ENCODE measurements at regions not wholly inside any gene's neighbourhood (a gene's known extent, or its start where the extent isn't known, plus 50 kb on each side); places are given as distances from the start of the nearest gene placed in this dataset.

GRCh38 chr13:94933230-94933751 is 220.9 kb upstream of the SOX21 start:
- no peak for ATAC-seq
- FAIRE-seq = no peak
- H3K4me1 ChIP-seq (replicated peaks in 1 of 2; ENCODE audit: control insufficient read depth in 2 of 2, insufficient read depth in 2 of 2, low read length in 2 of 2) = no peaks in the 10 kb centered on the region
- H4K20me1 ChIP-seq (replicated peaks; ENCODE audit: control insufficient read depth, insufficient read depth, low read length) = no peaks in the 10 kb centered on the region
- H3K9me1 ChIP-seq (ENCODE audit: control insufficient read depth, insufficient read depth, low read length) = no peaks in the 10 kb centered on the region
- H3K4me3 ChIP-seq = no peak overlapping the region
- intact Hi-C loops (cut with micrococcal nuclease) = loop anchor here (5.0 kb wide), 1 partner anchor 276 kb away; no protein-coding TSS in a partner anchor
- H3K9me3 ChIP-seq (replicated peaks; ENCODE audit: control insufficient read depth, insufficient read depth, low read depth, low read length) = no peaks in the 10 kb centered on the region
- ChIA-PET POLR2A (no interaction called here), CTCF (ENCODE audit: low intra/inter-chr PET ratio) (no interaction called here)
- WGBS (ENCODE audit: insufficient coverage, low coverage, missing lambda C conversion rate) = 3% methylated on average over 4 of the region's 4 CpGs
- no peak overlapping the region for H3K27ac ChIP-seq (ENCODE audit: extremely low read depth, low read depth, low read length)
- no peak overlapping the region for H3K9ac ChIP-seq (ENCODE audit: insufficient read depth in 1 of 2, low read depth in 2 of 2, low read length in 2 of 2)
- H2AFZ ChIP-seq (ENCODE audit: low read depth, low read length) = no peak overlapping the region
- H3K4me2 ChIP-seq (ENCODE audit: insufficient read depth, low read length) = no peak overlapping the region
- no peak for DNase-seq (ENCODE audit: extremely low read depth in 1 of 4, low spot score in 3 of 4)
- no peaks in the 10 kb centered on the region for H3K36me3 ChIP-seq (ENCODE audit: control insufficient read depth, insufficient read depth, low read length)
- TF ChIP-seq ZFP1 (CRISPR knock-in tag; IDR thresholded peaks at IDR 0.05) = peak; percentile 45; the same call in 1 of the 2 replicates
- TF ChIP-seq PKNOX1 (IDR thresholded peaks at IDR 0.05) = no peak
- in situ Hi-C loops (cut with MboI) = no loop called here
- no peaks in the 10 kb centered on the region for H3K79me2 ChIP-seq (ENCODE audit: control insufficient read depth, insufficient read depth, low read length)
- no peaks in the 10 kb centered on the region for H3K27me3 ChIP-seq (ENCODE audit: control insufficient read depth in 2 of 2, insufficient read depth in 2 of 2, low read length in 2 of 2)
- BruUV-seq (replicated peaks) = no TSS peak

GRCh38 chr13:94928127-94928775 is 215.9 kb upstream of the SOX21 start:
- ChIA-PET POLR2A (no interaction called here), CTCF (ENCODE audit: low intra/inter-chr PET ratio) (no interaction called here)
- no TSS peak for BruUV-seq (replicated peaks)
- Histone ChIP-seq H3K9me1 (ENCODE audit: control insufficient read depth, insufficient read depth, low read length) (no peaks in the 10 kb centered on the region), H4K20me1 (replicated peaks; ENCODE audit: control insufficient read depth, insufficient read depth, low read length) (no peaks in the 10 kb centered on the region), H3K36me3 (ENCODE audit: control insufficient read depth, insufficient read depth, low read length) (no peaks in the 10 kb centered on the region), H3K4me3 (no peak overlapping the region), H3K4me1 (replicated peaks in 1 of 2; ENCODE audit: control insufficient read depth in 2 of 2, insufficient read depth in 2 of 2, low read length in 2 of 2) (no peaks in the 10 kb centered on the region), H2AFZ (ENCODE audit: low read depth, low read length) (no peak overlapping the region), H3K27ac (ENCODE audit: extremely low read depth, low read depth, low read length) (no peak overlapping the region), H3K9ac (ENCODE audit: insufficient read depth in 1 of 2, low read depth in 2 of 2, low read length in 2 of 2) (no peak overlapping the region), H3K79me2 (ENCODE audit: control insufficient read depth, insufficient read depth, low read length) (no peaks in the 10 kb centered on the region), H3K27me3 (ENCODE audit: control insufficient read depth in 2 of 2, insufficient read depth in 2 of 2, low read length in 2 of 2) (no peaks in the 10 kb centered on the region), H3K4me2 (ENCODE audit: insufficient read depth, low read length) (no peak overlapping the region), H3K9me3 (replicated peaks; ENCODE audit: control insufficient read depth, insufficient read depth, low read depth, low read length) (no peaks in the 10 kb centered on the region)
- FAIRE-seq (no peak), ATAC-seq (no peak), DNase-seq (ENCODE audit: extremely low read depth in 1 of 4, low spot score in 3 of 4) (no peak)
- intact Hi-C loops (cut with micrococcal nuclease) = no loop called here
- WGBS (ENCODE audit: insufficient coverage, low coverage, missing lambda C conversion rate) = 0% methylated on average over 5 of the region's 5 CpGs
- in situ Hi-C loops (cut with MboI) = no loop called here
- TF ChIP-seq STAT6 (CRISPR knock-in tag; IDR thresholded peaks at IDR 0.05) (no peak), GABPB2 (CRISPR knock-in tag; conservative IDR thresholded peaks at IDR 0.05) (no peak), HOXB6 (CRISPR knock-in tag; IDR thresholded peaks at IDR 0.05; ENCODE audit: borderline replicate concordance) (no peak), MTF1 (CRISPR knock-in tag; IDR thresholded peaks at IDR 0.05; ENCODE audit: borderline replicate concordance) (no peak), RAD51 (IDR thresholded peaks at IDR 0.05; ENCODE audit: borderline replicate concordance, low read depth) (no peak), PHB (CRISPR knock-in tag; IDR thresholded peaks at IDR 0.05) (no peak), SAP30 (IDR thresholded peaks at IDR 0.05; ENCODE audit: borderline replicate concordance, insufficient read depth, low read depth, low read length, poor library complexity, severe bottlenecking) (no peak)
- TF ChIP-seq, protein P1, sequence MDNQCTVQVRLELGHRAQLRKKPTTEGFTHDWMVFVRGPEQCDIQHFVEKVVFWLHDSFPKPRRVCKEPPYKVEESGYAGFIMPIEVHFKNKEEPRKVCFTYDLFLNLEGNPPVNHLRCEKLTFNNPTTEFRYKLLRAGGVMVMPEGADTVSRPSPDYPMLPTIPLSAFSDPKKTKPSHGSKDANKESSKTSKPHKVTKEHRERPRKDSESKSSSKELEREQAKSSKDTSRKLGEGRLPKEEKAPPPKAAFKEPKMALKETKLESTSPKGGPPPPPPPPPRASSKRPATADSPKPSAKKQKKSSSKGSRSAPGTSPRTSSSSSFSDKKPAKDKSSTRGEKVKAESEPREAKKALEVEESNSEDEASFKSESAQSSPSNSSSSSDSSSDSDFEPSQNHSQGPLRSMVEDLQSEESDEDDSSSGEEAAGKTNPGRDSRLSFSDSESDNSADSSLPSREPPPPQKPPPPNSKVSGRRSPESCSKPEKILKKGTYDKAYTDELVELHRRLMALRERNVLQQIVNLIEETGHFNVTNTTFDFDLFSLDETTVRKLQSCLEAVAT (IDR thresholded peaks at IDR 0.05) = no peak

All from K562 (cell line).